Peyer's patch (tissue), 4 donors: ENCODE measurements at regions not wholly inside any gene's neighbourhood (a gene's known extent, or its start where the extent isn't known, plus 50 kb on each side); places are given as distances from the start of the nearest gene placed in this dataset.

Experiments used
- POLR2A ChIP-seq, 2 donors: fragments of 450-650 bp; IDR thresholded peaks; one replicate each; pipeline ENCODE4 v1.5.1; 2017; ENCODE audit warnings: antibody characterized with exemption in 2 of 2, mild to moderate bottlenecking in 2 of 2, moderate library complexity in 2 of 2
- TF ChIP-seq, protein P1 (sequence below), 6 experiments: fragments of 450-650 bp in 4 of 6; fragments of 200-600 bp in 2 of 6; sonication (generic) in 1 of 6; IDR thresholded peaks; one replicate each; pipeline ENCODE4 v1.5.1; 2017 to 2019; ENCODE audit warnings: antibody characterized with exemption in 6 of 6, mild to moderate bottlenecking in 3 of 6, moderate library complexity in 1 of 6

DNA sequence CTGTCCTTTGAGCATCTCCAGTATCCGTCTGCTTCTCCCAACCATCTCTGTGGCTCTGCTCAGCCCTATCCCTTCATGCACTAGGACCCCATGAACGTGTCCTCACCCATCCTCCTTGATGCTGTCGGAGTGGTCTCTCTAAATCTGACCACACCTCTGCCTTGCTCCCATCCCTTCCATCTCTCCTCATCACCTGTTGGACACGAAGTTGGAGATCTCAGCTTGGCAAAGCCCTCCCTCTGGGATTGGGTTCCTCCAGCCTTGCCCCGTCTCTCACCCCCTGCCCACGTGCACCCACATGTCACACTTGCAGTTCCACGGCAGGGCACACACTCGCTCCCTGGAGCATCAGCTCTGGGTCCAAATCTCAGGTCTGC is 135.7 kb downstream of the ACTL8 start:
- TF ChIP-seq, protein P1, sequence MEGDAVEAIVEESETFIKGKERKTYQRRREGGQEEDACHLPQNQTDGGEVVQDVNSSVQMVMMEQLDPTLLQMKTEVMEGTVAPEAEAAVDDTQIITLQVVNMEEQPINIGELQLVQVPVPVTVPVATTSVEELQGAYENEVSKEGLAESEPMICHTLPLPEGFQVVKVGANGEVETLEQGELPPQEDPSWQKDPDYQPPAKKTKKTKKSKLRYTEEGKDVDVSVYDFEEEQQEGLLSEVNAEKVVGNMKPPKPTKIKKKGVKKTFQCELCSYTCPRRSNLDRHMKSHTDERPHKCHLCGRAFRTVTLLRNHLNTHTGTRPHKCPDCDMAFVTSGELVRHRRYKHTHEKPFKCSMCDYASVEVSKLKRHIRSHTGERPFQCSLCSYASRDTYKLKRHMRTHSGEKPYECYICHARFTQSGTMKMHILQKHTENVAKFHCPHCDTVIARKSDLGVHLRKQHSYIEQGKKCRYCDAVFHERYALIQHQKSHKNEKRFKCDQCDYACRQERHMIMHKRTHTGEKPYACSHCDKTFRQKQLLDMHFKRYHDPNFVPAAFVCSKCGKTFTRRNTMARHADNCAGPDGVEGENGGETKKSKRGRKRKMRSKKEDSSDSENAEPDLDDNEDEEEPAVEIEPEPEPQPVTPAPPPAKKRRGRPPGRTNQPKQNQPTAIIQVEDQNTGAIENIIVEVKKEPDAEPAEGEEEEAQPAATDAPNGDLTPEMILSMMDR (IDR thresholded peaks at IDR 0.05): no peak
- no peak for TF ChIP-seq POLR2A (IDR thresholded peaks at IDR 0.05)
